ENCODE measurements at regions not wholly inside any gene's neighbourhood (a gene's known extent, or its start where the extent isn't known, plus 50 kb on each side); places are given as distances from the start of the nearest gene placed in this dataset.

GRCh38 chr3:4207672-4208071 is 95.5 kb upstream of the SETMAR start:
- Histone ChIP-seq H2AFZ (ENCODE audit: insufficient read depth, low read depth, low read length, poor library complexity, severe bottlenecking) (no peak overlapping the region), H3K79me2 (ENCODE audit: control insufficient read depth, insufficient read depth, low read length) (no peaks in the 10 kb centered on the region), H4K20me1 (ENCODE audit: control insufficient read depth, insufficient read depth, low read length, poor library complexity, severe bottlenecking) (no peaks in the 10 kb centered on the region), H3K27ac (ENCODE audit: low read length in 2 of 2) (no peak overlapping the region), H3K36me3 (replicated peaks in 1 of 2; ENCODE audit: control extremely low read depth in 1 of 2, control insufficient read depth in 1 of 2, extremely low read depth in 1 of 2, insufficient read depth in 2 of 2, low read length in 1 of 2) (no peaks in the 10 kb centered on the region), H3K4me2 (replicated peaks; ENCODE audit: low read depth, low read length, poor library complexity, severe bottlenecking) (no peak overlapping the region), H3K4me3 (ENCODE audit: control extremely low read depth in 1 of 5, extremely low read depth in 1 of 5, insufficient read depth in 1 of 5, low read depth in 2 of 5, low read length in 4 of 5) (no peak overlapping the region), H3K27me3 (replicated peaks in 1 of 4; ENCODE audit: control extremely low read depth in 1 of 4, control insufficient read depth in 3 of 4, insufficient read depth in 4 of 4, low read length in 3 of 4) (no peaks in the 10 kb centered on the region), H3K9me3 (ENCODE audit: control extremely low read depth in 1 of 3, control insufficient read depth in 2 of 3, insufficient read depth in 1 of 3, low read length in 2 of 3) (peaks cover 0 to 4% (median 0%) of the 10 kb centered on the region in 3 donors), H3K4me1 (ENCODE audit: control insufficient read depth in 2 of 2, insufficient read depth in 2 of 2, low read length in 2 of 2) (no peaks in the 10 kb centered on the region), H3K9ac (ENCODE audit: low read length) (no peak overlapping the region)
- ATAC-seq (ENCODE audit: low read depth) (no peak), DNase-seq (no peak)
- Mint-ChIP-seq H3K4me3 (no peak overlapping the region), H3K27me3 (peaks cover 3% of the 10 kb centered on the region), H3K4me1 (no peaks in the 10 kb centered on the region), H3K9me3 (ENCODE audit: insufficient read depth) (no peaks in the 10 kb centered on the region), H3K27ac (no peak overlapping the region)
- ChIA-PET POLR2A (no interaction called here), CTCF (no interaction called here)
- TF ChIP-seq CTCF (IDR thresholded peaks at IDR 0.05) = no peak
- no peak for TF ChIP-seq EZH2 (IDR thresholded peaks at IDR 0.05; ENCODE audit: borderline replicate concordance, insufficient read depth, low read depth, low read length, poor library complexity, severe bottlenecking)
- WGBS (ENCODE audit: insufficient coverage) = 8% methylated on average over 2 of the region's 3 CpGs
- intact Hi-C loops (cut with micrococcal nuclease) = no loop called here

GRCh38 chr3:4208556-4208955 is 94.6 kb upstream of the SETMAR start:
- Mint-ChIP-seq H3K4me1 (no peaks in the 10 kb centered on the region), H3K27me3 (peaks cover 3% of the 10 kb centered on the region), H3K27ac (no peak overlapping the region), H3K9me3 (ENCODE audit: insufficient read depth) (peaks cover 4% of the 10 kb centered on the region), H3K4me3 (no peak overlapping the region)
- ATAC-seq (ENCODE audit: low read depth) (no peak), DNase-seq (no peak)
- intact Hi-C loops (cut with micrococcal nuclease) = no loop called here
- Histone ChIP-seq H3K9ac (ENCODE audit: low read length) (no peak overlapping the region), H3K4me3 (ENCODE audit: control extremely low read depth in 1 of 5, extremely low read depth in 1 of 5, insufficient read depth in 1 of 5, low read depth in 2 of 5, low read length in 4 of 5) (no peak overlapping the region), H2AFZ (ENCODE audit: insufficient read depth, low read depth, low read length, poor library complexity, severe bottlenecking) (no peak overlapping the region), H3K4me1 (ENCODE audit: control insufficient read depth in 2 of 2, insufficient read depth in 2 of 2, low read length in 2 of 2) (no peaks in the 10 kb centered on the region), H3K4me2 (replicated peaks; ENCODE audit: low read depth, low read length, poor library complexity, severe bottlenecking) (no peak overlapping the region), H3K27me3 (replicated peaks in 1 of 4; ENCODE audit: control extremely low read depth in 1 of 4, control insufficient read depth in 3 of 4, insufficient read depth in 4 of 4, low read length in 3 of 4) (no peaks in the 10 kb centered on the region), H3K79me2 (ENCODE audit: control insufficient read depth, insufficient read depth, low read length) (no peaks in the 10 kb centered on the region), H3K27ac (ENCODE audit: low read length in 2 of 2) (no peak overlapping the region), H3K36me3 (replicated peaks in 1 of 2; ENCODE audit: control extremely low read depth in 1 of 2, control insufficient read depth in 1 of 2, extremely low read depth in 1 of 2, insufficient read depth in 2 of 2, low read length in 1 of 2) (no peaks in the 10 kb centered on the region), H3K9me3 (ENCODE audit: control extremely low read depth in 1 of 3, control insufficient read depth in 2 of 3, insufficient read depth in 1 of 3, low read length in 2 of 3) (peaks cover 0 to 4% (median 0%) of the 10 kb centered on the region in 3 donors), H4K20me1 (ENCODE audit: control insufficient read depth, insufficient read depth, low read length, poor library complexity, severe bottlenecking) (no peaks in the 10 kb centered on the region)
- TF ChIP-seq CTCF (IDR thresholded peaks at IDR 0.05) (no peak), EZH2 (IDR thresholded peaks at IDR 0.05; ENCODE audit: borderline replicate concordance, insufficient read depth, low read depth, low read length, poor library complexity, severe bottlenecking) (no peak)
- WGBS (ENCODE audit: insufficient coverage) = 80% methylated on average over 1 of the region's 4 CpGs
- ChIA-PET POLR2A (no interaction called here), CTCF (no interaction called here)

All from B cell (primary cell).